Right lobe of liver (tissue), 6 donors: ENCODE measurements at regions not wholly inside any gene's neighbourhood (a gene's known extent, or its start where the extent isn't known, plus 50 kb on each side); places are given as distances from the start of the nearest gene placed in this dataset.

Experiments used
- ATAC-seq, 4 donors: fragments of 200-7000 bp; cut with Tn5 transposase; one replicate each; pipeline ENCODE4 v1.9.1; 2020; ENCODE audit warnings: mild to moderate bottlenecking in 4 of 4, moderate library complexity in 4 of 4
- DNase-seq, 3 donors: peaks; one replicate each; pipeline ENCODE4 v3.0.0-alpha.2; 2020
- H3K27ac ChIP-seq, 3 donors: fragments of 200-600 bp; one replicate each; pipeline ENCODE4 v1.8.0; 2022
- H3K27me3 ChIP-seq, 2 donors: fragments of 200-600 bp; one replicate each; pipeline ENCODE4 v1.8.0; 2022
- H3K36me3 ChIP-seq, 4 donors: fragments of 200-600 bp; sonication (generic) in 1 of 4; one replicate each; pipeline versions ENCODE4 v1.5.1 to v1.8.0; 2017 to 2022; ENCODE audit warnings: control low read depth in 1 of 4
- H3K4me1 ChIP-seq, 4 donors: fragments of 200-600 bp; sonication (generic) in 1 of 4; one replicate each; pipeline versions ENCODE4 v1.5.1 to v1.8.0; 2017 to 2022; ENCODE audit warnings: control low read depth in 1 of 4
- H3K4me3 ChIP-seq, 3 donors: fragments of 200-600 bp; one replicate each; pipeline ENCODE4 v1.8.0; 2022
- H3K9me3 ChIP-seq, 4 donors: fragments of 200-600 bp; sonication (generic) in 1 of 4; one replicate each; pipeline versions ENCODE4 v1.5.1 to v1.8.0; 2017 to 2022; ENCODE audit warnings: control low read depth in 1 of 4
- CTCF ChIP-seq, 4 donors: fragments of 200-600 bp in 3 of 4; fragments of 450-650 bp in 1 of 4; IDR thresholded peaks; one replicate each; pipeline versions ENCODE4 v1.5.1 to v1.8.0; 2016 to 2022; ENCODE audit warnings: antibody characterized with exemption in 4 of 4, mild to moderate bottlenecking in 2 of 4
- POLR2A ChIP-seq: fragments of 450-650 bp; IDR thresholded peaks from one replicate; pipeline ENCODE4 v1.6.1; 2017; ENCODE audit warnings: antibody characterized with exemption, mild to moderate bottlenecking
- WGBS: methylation state at CpG from one replicate; pipeline ENCODE4 v1.1.6; 2018; ENCODE audit warnings: low coverage, low lambda C conversion rate; ENCODE audit not compliant: insufficient coverage; ENCODE audit errors: missing lambda C conversion rate; 5-methylcytosine and 5-hydroxymethylcytosine counted together
- intact Hi-C, 2 donors: fragments of 100-400 bp; cut with DNase I; formaldehyde crosslinking; loops; one replicate each; pipeline versions ENCODE4 v1.11.2 to v1.14.1; 2022
- donor health status: DM: no; HTN: yes; CAD: no.
- donor health status: DM: no; HTN: no; CAD: no.
- donor health status: DM: no; HTN: no; CAD: no.
- donor health status: DM: no; HTN: yes; CAD: no.
- donor health status: DM: no; HTN: yes; CAD: no.

GRCh38 chr10:100693821-100694220, 51.6 kb upstream of the PAX2 start:
- WGBS, result 42% methylated on average over 5 of the region's 5 CpGs
- Histone ChIP-seq H3K4me3 (no peak overlapping the region), H3K27me3 (peaks cover 0 to 4% of the 10 kb centered on the region in 2 donors), H3K4me1 (no peaks in the 10 kb centered on the region), H3K27ac (no peak overlapping the region), H3K9me3 (no peaks in the 10 kb centered on the region), H3K36me3 (no peaks in the 10 kb centered on the region)
- DNase-seq, result no peak
- intact Hi-C loops, result no loop called here
- no peak for ATAC-seq
- TF ChIP-seq CTCF (IDR thresholded peaks at IDR 0.05), result no peak
- no peak for TF ChIP-seq POLR2A
